Thyroid gland (tissue), 4 donors: ENCODE measurements at regions not wholly inside any gene's neighbourhood (a gene's known extent, or its start where the extent isn't known, plus 50 kb on each side); places are given as distances from the start of the nearest gene placed in this dataset.

Experiments used
- DNase-seq, 2 donors: peaks; one replicate each; pipeline ENCODE4 v3.0.0-alpha.2; 2019
- H3K27ac ChIP-seq, 3 donors: fragments of 200-600 bp; sonication (generic); 1 replicate in 2 of 3; 2 replicates in 1 of 3; pipeline ENCODE4 v1.5.1; 2016 to 2019; ENCODE audit warnings: mild to moderate bottlenecking in 1 of 3, moderate library complexity in 1 of 3
- H3K27me3 ChIP-seq: fragments of 200-600 bp; sonication (generic); one replicate; pipeline ENCODE4 v1.5.1; 2019
- H3K36me3 ChIP-seq, 2 donors: fragments of 200-600 bp; sonication (generic); one replicate each; pipeline ENCODE4 v1.5.1; 2016 to 2019
- H3K4me1 ChIP-seq, 2 donors: fragments of 200-600 bp; sonication (generic); one replicate each; pipeline ENCODE4 v1.5.1; 2017 to 2019
- H3K4me3 ChIP-seq, 3 donors: fragments of 200-600 bp; sonication (generic); replicated peaks in 1 of 3; 1 replicate in 2 of 3; 2 replicates in 1 of 3; pipeline ENCODE4 v1.5.1; 2016; ENCODE audit warnings: mild to moderate bottlenecking in 1 of 3
- H3K9me3 ChIP-seq: fragments of 200-600 bp; sonication (generic); one replicate; pipeline ENCODE4 v1.5.1; 2017
- CTCF ChIP-seq, 6 experiments: fragments of 200-600 bp in 3 of 6; fragments of 450-650 bp in 3 of 6; sonication (generic) in 3 of 6; IDR thresholded peaks; one replicate each; pipeline ENCODE4 v1.5.1; 2016 to 2019; ENCODE audit warnings: antibody characterized with exemption in 6 of 6, mild to moderate bottlenecking in 2 of 6, inconsistent platforms in 1 of 6, moderate library complexity in 1 of 6
- POLR2A ChIP-seq, 2 donors: fragments of 450-650 bp; IDR thresholded peaks; one replicate each; pipeline ENCODE4 v1.6.1; 2017; ENCODE audit warnings: antibody characterized with exemption in 2 of 2, mild to moderate bottlenecking in 2 of 2, moderate library complexity in 1 of 2
- WGBS, 2 donors: methylation state at CpG; one replicate each; pipeline ENCODE4 v1.1.5; 2017; 5-methylcytosine and 5-hydroxymethylcytosine counted together
- intact Hi-C: fragments of 100-400 bp; cut with DNase I; formaldehyde crosslinking; loops from one replicate; pipeline ENCODE4 v1.15.1; 2023

- intact Hi-C loops = no loop called here
- no peak for DNase-seq
- peak overlapping the region in 2 of 3 donors; percentile 69 to 73 for H3K27ac ChIP-seq
- H3K9me3 ChIP-seq = no peaks in the 10 kb centered on the region
- H3K36me3 ChIP-seq = no peaks in the 10 kb centered on the region
- 74 to 79% methylated on average over 7 of the region's 7 CpGs for WGBS, 2 donors
- H3K4me1 ChIP-seq = peaks cover 55 to 59% of the 10 kb centered on the region in 2 donors
- no peak overlapping the region for H3K4me3 ChIP-seq
- TF ChIP-seq CTCF (IDR thresholded peaks at IDR 0.05) (no peak), POLR2A (IDR thresholded peaks at IDR 0.05) (no peak)
- H3K27me3 ChIP-seq = no peaks in the 10 kb centered on the region
These were observed 50.3 kb upstream of the EPB41L1 start for GRCh38 chr20:36104244-36104643.
